B cell (primary cell): ENCODE measurements at regions not wholly inside any gene's neighbourhood (a gene's known extent, or its start where the extent isn't known, plus 50 kb on each side); places are given as distances from the start of the nearest gene placed in this dataset.

Experiments used
- ATAC-seq: fragments of 200-7000 bp; cut with Tn5 transposase; one replicate; pipeline ENCODE4 v1.10.0; 2021; ENCODE audit warnings: low read depth, mild to moderate bottlenecking, moderate number of reproducible peaks, moderate library complexity
- CTCF ChIA-PET: fragments of 350-600 bp; sonication (Branson Sonifier 250); formaldehyde crosslinking; loops from one replicate; lab custom pipeline; 2021; ENCODE audit warnings: antibody characterized with exemption, inconsistent platforms; lab: Charles Lee
- POLR2A ChIA-PET: fragments of 350-600 bp; sonication (Branson Sonifier 250); formaldehyde crosslinking; loops from one replicate; lab custom pipeline; 2021; ENCODE audit warnings: antibody characterized with exemption; lab: Charles Lee
- DNase-seq: peaks from one replicate; pipeline ENCODE4 v3.0.0; 2013
- H2AFZ ChIP-seq: 2 replicates; pipeline ENCODE4 v1.6.1; 2012; ENCODE audit warnings: mild to moderate bottlenecking, low read depth, low read length; ENCODE audit not compliant: insufficient read depth, poor library complexity, severe bottlenecking
- H3K27ac ChIP-seq, 2 donors: 1 replicate in 1 of 2; 2 replicates in 1 of 2; pipeline ENCODE4 v1.5.1; 2012 to 2013; ENCODE audit warnings: low read length in 2 of 2, mild to moderate bottlenecking in 2 of 2, moderate library complexity in 1 of 2
- H3K27me3 ChIP-seq, 4 experiments: fragments of 200-600 bp in 1 of 4; sonication (generic) in 1 of 4; replicated peaks in 1 of 4; 1 replicate in 2 of 4; 2 replicates in 2 of 4; pipeline versions ENCODE4 v1.6.1 to v1.7.0; 2013 to 2016; ENCODE audit warnings: low read length in 3 of 4, mild to moderate bottlenecking in 2 of 4, mixed read lengths in 1 of 4, moderate library complexity in 1 of 4; ENCODE audit not compliant: insufficient read depth in 4 of 4, control insufficient read depth in 3 of 4; ENCODE audit errors: control extremely low read depth in 1 of 4
- H3K36me3 ChIP-seq, 2 experiments: replicated peaks in 1 of 2; 1 replicate in 1 of 2; 2 replicates in 1 of 2; pipeline versions ENCODE4 v1.6.1 to v1.7.1; 2013; ENCODE audit warnings: low read length in 1 of 2; ENCODE audit not compliant: insufficient read depth in 2 of 2, control insufficient read depth in 1 of 2; ENCODE audit errors: control extremely low read depth in 1 of 2, extremely low read depth in 1 of 2
- H3K4me1 ChIP-seq, 2 donors: fragments of 200-600 bp in 1 of 2; sonication (generic) in 1 of 2; 1 replicate in 1 of 2; 2 replicates in 1 of 2; pipeline versions ENCODE4 v1.5.1 to v1.6.1; 2013 to 2017; ENCODE audit warnings: low read length in 2 of 2; ENCODE audit not compliant: control insufficient read depth in 2 of 2, insufficient read depth in 2 of 2
- H3K4me2 ChIP-seq: replicated peaks from 2 replicates; pipeline ENCODE3; 2012; ENCODE audit warnings: mild to moderate bottlenecking, low read depth, low read length; ENCODE audit not compliant: poor library complexity, severe bottlenecking
- H3K4me3 ChIP-seq, 5 experiments: fragments of 200-600 bp in 1 of 5; sonication (generic) in 1 of 5; 1 replicate in 3 of 5; 2 replicates in 2 of 5; pipeline versions ENCODE4 v1.5.1 to v1.7.0; 2011 to 2016; ENCODE audit warnings: low read length in 4 of 5, mild to moderate bottlenecking in 4 of 5, low read depth in 2 of 5, control low read depth in 1 of 5, moderate library complexity in 1 of 5; ENCODE audit not compliant: insufficient read depth in 1 of 5; ENCODE audit errors: control extremely low read depth in 1 of 5, extremely low read depth in 1 of 5
- H3K79me2 ChIP-seq: fragments of 200-600 bp; sonication (generic); one replicate; pipeline ENCODE4 v1.6.0; 2016; ENCODE audit warnings: low read length; ENCODE audit not compliant: control insufficient read depth, insufficient read depth
- H3K9ac ChIP-seq: fragments of 200-600 bp; sonication (generic); 2 replicates; pipeline ENCODE4 v1.6.1; 2017; ENCODE audit warnings: mild to moderate bottlenecking, low read length, moderate library complexity
- H3K9me3 ChIP-seq, 3 donors: one replicate each; pipeline versions ENCODE4 v1.6.1 to v1.7.1; 2013; ENCODE audit warnings: low read length in 2 of 3; ENCODE audit not compliant: control insufficient read depth in 2 of 3, insufficient read depth in 1 of 3; ENCODE audit errors: control extremely low read depth in 1 of 3
- H4K20me1 ChIP-seq: 2 replicates; pipeline ENCODE4 v1.6.0; 2012; ENCODE audit warnings: mild to moderate bottlenecking, low read length; ENCODE audit not compliant: insufficient read depth, control insufficient read depth, poor library complexity, severe bottlenecking
- H3K27ac Mint-ChIP-seq: one replicate; pipeline ENCODE4 v1.8.0; 2021; ENCODE audit warnings: mixed read lengths
- H3K27me3 Mint-ChIP-seq: one replicate; pipeline ENCODE4 v1.8.0; 2021; ENCODE audit warnings: mixed read lengths
- H3K4me1 Mint-ChIP-seq: one replicate; pipeline ENCODE4 v1.8.0; 2021; ENCODE audit warnings: mixed read lengths
- H3K4me3 Mint-ChIP-seq: one replicate; pipeline ENCODE4 v1.8.0; 2021; ENCODE audit warnings: mixed read lengths
- H3K9me3 Mint-ChIP-seq: one replicate; pipeline ENCODE4 v1.8.0; 2022; ENCODE audit warnings: mixed read lengths; ENCODE audit not compliant: insufficient read depth
- EZH2 ChIP-seq: IDR thresholded peaks from 2 replicates; pipeline ENCODE4 v1.6.1; 2012; ENCODE audit warnings: borderline replicate concordance, low read depth, mild to moderate bottlenecking, moderate library complexity, low read length; ENCODE audit not compliant: insufficient read depth, poor library complexity, severe bottlenecking
- WGBS: methylation state at CpG from one replicate; pipeline ENCODE4 v1.1.5; 2013; ENCODE audit warnings: missing lambda C conversion rate; ENCODE audit not compliant: insufficient coverage; 5-methylcytosine and 5-hydroxymethylcytosine counted together
- intact Hi-C: fragments of 100-400 bp; cut with micrococcal nuclease; formaldehyde crosslinking; loops from one replicate; pipeline ENCODE4 v1.10.0; 2022
- TF ChIP-seq, protein P1 (sequence below): fragments of 200-600 bp; IDR thresholded peaks from one replicate; pipeline ENCODE4 v1.8.0; 2022; ENCODE audit warnings: antibody characterized with exemption, mild to moderate bottlenecking

- H3K4me1 ChIP-seq = no peaks in the 10 kb centered on the region
- H3K79me2 ChIP-seq = no peaks in the 10 kb centered on the region
- ATAC-seq (no peak), DNase-seq (no peak)
- no peaks in the 10 kb centered on the region for H4K20me1 ChIP-seq
- WGBS = 75% methylated on average over 4 of the region's 11 CpGs
- no peak overlapping the region for H3K27ac ChIP-seq
- intact Hi-C loops = no loop called here
- H3K4me2 ChIP-seq = no peak overlapping the region
- Mint-ChIP-seq H3K27ac (no peak overlapping the region), H3K27me3 (no peaks in the 10 kb centered on the region), H3K4me1 (no peaks in the 10 kb centered on the region), H3K4me3 (no peak overlapping the region), H3K9me3 (no peaks in the 10 kb centered on the region)
- no peaks in the 10 kb centered on the region for H3K27me3 ChIP-seq
- TF ChIP-seq EZH2 = no peak
- TF ChIP-seq, protein P1, sequence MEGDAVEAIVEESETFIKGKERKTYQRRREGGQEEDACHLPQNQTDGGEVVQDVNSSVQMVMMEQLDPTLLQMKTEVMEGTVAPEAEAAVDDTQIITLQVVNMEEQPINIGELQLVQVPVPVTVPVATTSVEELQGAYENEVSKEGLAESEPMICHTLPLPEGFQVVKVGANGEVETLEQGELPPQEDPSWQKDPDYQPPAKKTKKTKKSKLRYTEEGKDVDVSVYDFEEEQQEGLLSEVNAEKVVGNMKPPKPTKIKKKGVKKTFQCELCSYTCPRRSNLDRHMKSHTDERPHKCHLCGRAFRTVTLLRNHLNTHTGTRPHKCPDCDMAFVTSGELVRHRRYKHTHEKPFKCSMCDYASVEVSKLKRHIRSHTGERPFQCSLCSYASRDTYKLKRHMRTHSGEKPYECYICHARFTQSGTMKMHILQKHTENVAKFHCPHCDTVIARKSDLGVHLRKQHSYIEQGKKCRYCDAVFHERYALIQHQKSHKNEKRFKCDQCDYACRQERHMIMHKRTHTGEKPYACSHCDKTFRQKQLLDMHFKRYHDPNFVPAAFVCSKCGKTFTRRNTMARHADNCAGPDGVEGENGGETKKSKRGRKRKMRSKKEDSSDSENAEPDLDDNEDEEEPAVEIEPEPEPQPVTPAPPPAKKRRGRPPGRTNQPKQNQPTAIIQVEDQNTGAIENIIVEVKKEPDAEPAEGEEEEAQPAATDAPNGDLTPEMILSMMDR = no peak
- no peak overlapping the region for H3K4me3 ChIP-seq
- CTCF ChIA-PET = no interaction called here
- H3K9ac ChIP-seq = no peak overlapping the region
- H3K9me3 ChIP-seq = peaks cover 0 to 4% (median 0%) of the 10 kb centered on the region in 3 donors
- POLR2A ChIA-PET = no interaction called here
- H3K36me3 ChIP-seq = no peaks in the 10 kb centered on the region
- no peak overlapping the region for H2AFZ ChIP-seq
These were observed 93.6 kb upstream of the SDK1 start for GRCh38 chr7:3207387-3207902.

GRCh38 chr7:3210531-3210930 is 90.5 kb upstream of the SDK1 start:
- Mint-ChIP-seq H3K9me3 (no peaks in the 10 kb centered on the region), H3K27me3 (no peaks in the 10 kb centered on the region), H3K4me1 (no peaks in the 10 kb centered on the region), H3K4me3 (no peak overlapping the region), H3K27ac (no peak overlapping the region)
- H2AFZ ChIP-seq = no peak overlapping the region
- CTCF ChIA-PET = no interaction called here
- no peak overlapping the region for H3K9ac ChIP-seq
- DNase-seq (no peak), ATAC-seq (no peak)
- no peak overlapping the region for H3K4me2 ChIP-seq
- H3K4me1 ChIP-seq = no peaks in the 10 kb centered on the region
- H3K9me3 ChIP-seq = peaks cover 0 to 4% (median 0%) of the 10 kb centered on the region in 3 donors
- H3K27ac ChIP-seq = no peak overlapping the region
- no peaks in the 10 kb centered on the region for H3K79me2 ChIP-seq
- 95% methylated on average over 2 of the region's 2 CpGs for WGBS
- POLR2A ChIA-PET = no interaction called here
- H3K36me3 ChIP-seq = no peaks in the 10 kb centered on the region
- TF ChIP-seq EZH2 = no peak
- TF ChIP-seq, protein P1 = no peak
- intact Hi-C loops = no loop called here
- H4K20me1 ChIP-seq = no peaks in the 10 kb centered on the region
- H3K27me3 ChIP-seq = no peaks in the 10 kb centered on the region
- no peak overlapping the region for H3K4me3 ChIP-seq
